SK-N-SH treated with all-trans-retinoic acid at 6 μM for 48 hours (cell line): ENCODE measurements at regions not wholly inside any gene's neighbourhood (a gene's known extent, or its start where the extent isn't known, plus 50 kb on each side); places are given as distances from the start of the nearest gene placed in this dataset.

ENCODE experiments used
- ATAC-seq: fragments of 200-7000 bp; cut with Tn5 transposase; 3 replicates; pipeline ENCODE4 v1.9.1; 2020; ENCODE audit warnings: mild to moderate bottlenecking, moderate library complexity
- ARNTL ChIP-seq: fragments of 450-650 bp; formaldehyde crosslinking; IDR thresholded peaks from 2 replicates; pipeline ENCODE4 v1.5.0; 2020; ENCODE audit warnings: low read depth, mild to moderate bottlenecking, moderate library complexity, borderline replicate concordance
- BACH2 ChIP-seq: fragments of 250-450 bp; sonication (Bioruptor Pico); IDR thresholded peaks from 2 replicates; pipeline ENCODE4 v1.9.0; 2021; ENCODE audit warnings: mild to moderate bottlenecking, borderline replicate concordance
- CSDC2 ChIP-seq: fragments of 250-450 bp; sonication (Bioruptor Pico); IDR thresholded peaks from 2 replicates; pipeline ENCODE4 v1.5.0; 2020; ENCODE audit warnings: mild to moderate bottlenecking, moderate library complexity
- ESRRG ChIP-seq: fragments of 250-450 bp; sonication (Bioruptor Pico); IDR thresholded peaks from 2 replicates; pipeline ENCODE4 v1.6.1; 2021; ENCODE audit warnings: mild to moderate bottlenecking
- GLIS3 ChIP-seq: fragments of 250-450 bp; sonication (Bioruptor Pico); IDR thresholded peaks from 2 replicates; pipeline ENCODE4 v1.5.0; 2020; ENCODE audit warnings: mild to moderate bottlenecking, moderate library complexity
- ISL1 ChIP-seq: fragments of 250-450 bp; sonication (Bioruptor Pico); IDR thresholded peaks from 2 replicates; pipeline ENCODE4 v2.1.2; 2022; ENCODE audit warnings: mild to moderate bottlenecking, moderate library complexity
- OSR1 ChIP-seq: fragments of 250-450 bp; sonication (Bioruptor Pico); IDR thresholded peaks from 2 replicates; pipeline ENCODE4 v1.8.0; 2022; ENCODE audit warnings: moderate library complexity, mild to moderate bottlenecking, inconsistent platforms
- PPARA ChIP-seq: fragments of 250-450 bp; sonication (Bioruptor Pico); IDR thresholded peaks from 2 replicates; pipeline ENCODE4 v1.5.0; 2020; ENCODE audit warnings: mild to moderate bottlenecking, borderline replicate concordance
- RARB ChIP-seq: fragments of 250-450 bp; sonication (Bioruptor Pico); IDR thresholded peaks from 2 replicates; pipeline ENCODE4 v1.8.0; 2021; ENCODE audit warnings: mild to moderate bottlenecking, moderate library complexity
- SNAI2 ChIP-seq: fragments of 250-450 bp; sonication (Bioruptor Pico); IDR thresholded peaks from 2 replicates; pipeline ENCODE4 v1.5.0; 2020; ENCODE audit warnings: mild to moderate bottlenecking, moderate library complexity
- TCF4 ChIP-seq: fragments of 250-450 bp; sonication (Bioruptor Pico); IDR thresholded peaks from 2 replicates; pipeline ENCODE4 v1.8.0; 2021; ENCODE audit warnings: mild to moderate bottlenecking, moderate library complexity, borderline replicate concordance
- TOX ChIP-seq: fragments of 250-450 bp; sonication (Bioruptor Pico); IDR thresholded peaks from 2 replicates; pipeline ENCODE4 v1.8.0; 2021; ENCODE audit warnings: mild to moderate bottlenecking, moderate library complexity, borderline replicate concordance
- ZC3H10 ChIP-seq: fragments of 250-450 bp; sonication (Bioruptor Pico); IDR thresholded peaks from 2 replicates; pipeline ENCODE4 v1.5.1; 2021; ENCODE audit warnings: mild to moderate bottlenecking, moderate library complexity
- ZFP3 ChIP-seq: fragments of 250-450 bp; sonication (Bioruptor Pico); IDR thresholded peaks from 2 replicates; pipeline ENCODE4 v1.5.0; 2020; ENCODE audit warnings: mild to moderate bottlenecking, moderate library complexity
- ZFP30 ChIP-seq: fragments of 450-650 bp; formaldehyde crosslinking; IDR thresholded peaks from 2 replicates; pipeline ENCODE4 v1.5.0; 2022; ENCODE audit warnings: mild to moderate bottlenecking, moderate library complexity
- ZNF565 ChIP-seq: fragments of 450-650 bp; formaldehyde crosslinking; conservative IDR thresholded peaks from 2 replicates; pipeline ENCODE4 v1.5.0; 2020; ENCODE audit warnings: low read depth, mild to moderate bottlenecking, moderate library complexity
- ZNF70 ChIP-seq: fragments of 450-650 bp; formaldehyde crosslinking; IDR thresholded peaks from 2 replicates; pipeline ENCODE4 v1.5.0; 2020; ENCODE audit warnings: mild to moderate bottlenecking, moderate library complexity
- ZNF8 ChIP-seq: fragments of 450-650 bp; formaldehyde crosslinking; IDR thresholded peaks from 2 replicates; pipeline ENCODE4 v1.5.0; 2020; ENCODE audit warnings: mild to moderate bottlenecking, moderate library complexity
- TF ChIP-seq, protein P1 (sequence below): fragments of 250-450 bp; sonication (Bioruptor Pico); IDR thresholded peaks from 2 replicates; pipeline ENCODE4 v1.5.1; 2021; ENCODE audit warnings: mild to moderate bottlenecking, moderate library complexity
- TF ChIP-seq, protein P2 (sequence below): fragments of 250-450 bp; sonication (Bioruptor Pico); IDR thresholded peaks from 2 replicates; pipeline ENCODE4 v1.8.0; 2021; ENCODE audit warnings: low read depth, mild to moderate bottlenecking, moderate library complexity, borderline replicate concordance
- TF ChIP-seq, protein P3 (sequence below): fragments of 250-450 bp; sonication (Bioruptor Pico); IDR thresholded peaks from 2 replicates; pipeline ENCODE4 v1.5.1; 2020; ENCODE audit warnings: low read depth, mild to moderate bottlenecking, moderate library complexity
- TF ChIP-seq, protein P4 (sequence below): fragments of 250-450 bp; sonication (Bioruptor Pico); IDR thresholded peaks from 2 replicates; pipeline ENCODE4 v1.8.0; 2020; ENCODE audit warnings: mild to moderate bottlenecking, moderate library complexity, borderline replicate concordance

DNA sequence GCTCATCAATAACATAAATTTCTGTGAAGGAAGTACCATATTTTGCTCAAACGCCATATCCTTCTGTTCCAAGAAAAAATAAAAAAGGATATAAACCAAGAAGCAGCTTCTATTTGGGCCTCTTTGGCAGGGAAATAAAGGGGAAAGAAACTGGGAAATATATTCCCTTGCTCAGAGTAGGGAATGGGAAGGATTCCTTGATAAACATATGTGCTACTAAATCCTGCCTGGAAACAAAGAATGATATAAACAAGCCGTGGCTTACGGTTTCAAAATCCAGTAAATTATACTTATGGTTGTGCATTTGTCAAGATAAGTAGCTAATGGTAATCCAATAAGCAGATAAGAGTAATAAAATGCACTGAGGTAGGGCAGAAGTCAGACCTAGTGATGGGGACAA is 481.6 kb downstream of the NTRK2 start:
- no peak for ATAC-seq
- TF ChIP-seq ISL1 (CRISPR knock-in tag), result no peak; the same call in 1 of the 2 replicates
- 0 out of 2 replicates have a peak, but pooled peaks have one; percentile 25 for TF ChIP-seq SNAI2 (CRISPR knock-in tag)
- TF ChIP-seq TCF4 (CRISPR knock-in tag), result 0 out of 2 replicates have a peak, but pooled peaks have one; percentile 27

DNA sequence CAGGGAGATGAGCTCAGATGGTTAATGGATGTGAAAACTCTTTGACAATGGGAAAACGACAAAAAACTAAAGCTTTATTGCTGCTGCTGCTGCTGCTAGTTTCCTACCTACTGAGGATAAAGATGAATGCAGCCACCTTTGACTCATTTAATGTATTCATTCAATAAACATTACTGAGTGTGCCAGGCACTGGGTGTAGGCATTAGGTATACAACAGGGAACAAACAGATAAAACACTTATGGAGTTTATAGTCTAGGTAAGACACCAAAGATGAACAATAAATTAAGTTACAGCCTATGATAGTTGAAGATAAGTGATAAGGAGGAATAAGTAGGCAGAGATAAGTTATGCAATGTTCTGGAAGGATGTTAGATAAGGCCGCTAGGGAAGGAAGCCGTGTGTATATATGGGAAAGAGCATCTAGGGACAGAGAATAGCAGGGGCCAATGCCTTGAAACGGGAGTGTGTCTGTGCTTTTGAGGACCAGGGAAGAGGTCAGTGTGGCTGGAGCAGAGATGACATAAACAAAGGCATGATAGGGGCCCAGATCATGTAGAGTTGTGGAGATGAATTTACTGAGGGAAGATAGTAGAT is 477.6 kb downstream of the NTRK2 start:
- TF ChIP-seq ZNF70 (CRISPR knock-in tag), result no peak
- no peak for ATAC-seq

DNA sequence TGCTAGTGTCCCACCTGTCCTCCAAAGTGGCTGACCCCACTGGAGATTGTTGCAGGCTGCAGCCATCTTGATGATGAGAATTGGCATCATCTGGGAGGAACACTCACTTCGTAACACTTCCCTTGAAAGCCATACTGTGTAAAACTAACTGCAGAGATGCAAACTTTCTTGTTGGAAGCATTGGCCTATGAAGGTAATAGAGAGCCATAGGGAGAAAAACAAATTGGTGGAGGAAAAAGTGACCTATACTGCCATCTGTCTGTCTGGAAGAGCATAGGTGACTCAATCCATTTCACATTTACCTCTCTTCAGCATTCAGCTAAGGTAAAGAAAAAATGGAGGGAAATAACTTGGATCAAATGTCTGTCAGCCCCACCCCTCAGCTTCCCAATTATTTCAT is 473.4 kb downstream of the NTRK2 start:
- TF ChIP-seq BACH2 (CRISPR knock-in tag) (no peak), CSDC2 (CRISPR knock-in tag) (no peak)
- ATAC-seq, result no peak

DNA sequence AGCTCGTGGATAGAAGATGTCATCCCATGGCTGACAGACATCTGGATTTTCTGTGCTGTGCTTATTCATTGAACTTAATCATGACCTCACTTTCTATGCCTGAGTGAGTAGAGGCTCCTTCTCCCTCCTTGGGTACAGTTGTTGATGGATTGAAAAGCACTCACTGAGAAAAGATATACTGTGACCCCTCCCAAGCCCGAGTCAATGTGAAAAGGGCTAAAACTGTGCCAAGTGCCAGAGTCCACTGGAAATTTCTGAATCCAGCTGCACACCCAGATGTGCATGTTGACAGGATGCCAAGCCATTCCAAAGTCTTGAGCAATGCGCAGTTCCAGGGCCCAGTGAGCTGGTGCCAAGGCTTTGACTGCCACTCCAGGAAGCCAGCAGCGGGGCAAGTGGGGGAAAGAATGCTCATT is 473.0 kb downstream of the NTRK2 start:
- no peak for ATAC-seq
- TF ChIP-seq PPARA (CRISPR knock-in tag) (no peak), GLIS3 (CRISPR knock-in tag) (no peak), ZFP3 (CRISPR knock-in tag) (no peak), TOX (CRISPR knock-in tag) (no peak), ZNF70 (CRISPR knock-in tag) (no peak), CSDC2 (CRISPR knock-in tag) (no peak), ZNF565 (CRISPR knock-in tag) (no peak), RARB (CRISPR knock-in tag) (no peak), ISL1 (CRISPR knock-in tag) (no peak), TCF4 (CRISPR knock-in tag) (no peak), ZC3H10 (CRISPR knock-in tag) (no peak)
- TF ChIP-seq, protein P1, sequence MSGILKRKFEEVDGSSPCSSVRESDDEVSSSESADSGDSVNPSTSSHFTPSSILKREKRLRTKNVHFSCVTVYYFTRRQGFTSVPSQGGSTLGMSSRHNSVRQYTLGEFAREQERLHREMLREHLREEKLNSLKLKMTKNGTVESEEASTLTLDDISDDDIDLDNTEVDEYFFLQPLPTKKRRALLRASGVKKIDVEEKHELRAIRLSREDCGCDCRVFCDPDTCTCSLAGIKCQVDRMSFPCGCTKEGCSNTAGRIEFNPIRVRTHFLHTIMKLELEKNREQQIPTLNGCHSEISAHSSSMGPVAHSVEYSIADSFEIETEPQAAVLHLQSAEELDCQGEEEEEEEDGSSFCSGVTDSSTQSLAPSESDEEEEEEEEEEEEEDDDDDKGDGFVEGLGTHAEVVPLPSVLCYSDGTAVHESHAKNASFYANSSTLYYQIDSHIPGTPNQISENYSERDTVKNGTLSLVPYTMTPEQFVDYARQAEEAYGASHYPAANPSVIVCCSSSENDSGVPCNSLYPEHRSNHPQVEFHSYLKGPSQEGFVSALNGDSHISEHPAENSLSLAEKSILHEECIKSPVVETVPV, result no peak
- TF ChIP-seq, protein P2, sequence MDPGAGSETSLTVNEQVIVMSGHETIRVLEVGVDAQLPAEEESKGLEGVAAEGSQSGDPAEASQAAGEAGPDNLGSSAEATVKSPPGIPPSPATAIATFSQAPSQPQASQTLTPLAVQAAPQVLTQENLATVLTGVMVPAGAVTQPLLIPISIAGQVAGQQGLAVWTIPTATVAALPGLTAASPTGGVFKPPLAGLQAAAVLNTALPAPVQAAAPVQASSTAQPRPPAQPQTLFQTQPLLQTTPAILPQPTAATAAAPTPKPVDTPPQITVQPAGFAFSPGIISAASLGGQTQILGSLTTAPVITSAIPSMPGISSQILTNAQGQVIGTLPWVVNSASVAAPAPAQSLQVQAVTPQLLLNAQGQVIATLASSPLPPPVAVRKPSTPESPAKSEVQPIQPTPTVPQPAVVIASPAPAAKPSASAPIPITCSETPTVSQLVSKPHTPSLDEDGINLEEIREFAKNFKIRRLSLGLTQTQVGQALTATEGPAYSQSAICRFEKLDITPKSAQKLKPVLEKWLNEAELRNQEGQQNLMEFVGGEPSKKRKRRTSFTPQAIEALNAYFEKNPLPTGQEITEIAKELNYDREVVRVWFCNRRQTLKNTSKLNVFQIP (CRISPR knock-in tag), result no peak
- TF ChIP-seq, protein P3, sequence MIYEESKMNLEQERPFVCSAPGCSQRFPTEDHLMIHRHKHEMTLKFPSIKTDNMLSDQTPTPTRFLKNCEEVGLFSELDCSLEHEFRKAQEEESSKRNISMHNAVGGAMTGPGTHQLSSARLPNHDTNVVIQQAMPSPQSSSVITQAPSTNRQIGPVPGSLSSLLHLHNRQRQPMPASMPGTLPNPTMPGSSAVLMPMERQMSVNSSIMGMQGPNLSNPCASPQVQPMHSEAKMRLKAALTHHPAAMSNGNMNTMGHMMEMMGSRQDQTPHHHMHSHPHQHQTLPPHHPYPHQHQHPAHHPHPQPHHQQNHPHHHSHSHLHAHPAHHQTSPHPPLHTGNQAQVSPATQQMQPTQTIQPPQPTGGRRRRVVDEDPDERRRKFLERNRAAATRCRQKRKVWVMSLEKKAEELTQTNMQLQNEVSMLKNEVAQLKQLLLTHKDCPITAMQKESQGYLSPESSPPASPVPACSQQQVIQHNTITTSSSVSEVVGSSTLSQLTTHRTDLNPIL (CRISPR knock-in tag), result no peak
- TF ChIP-seq, protein P4, sequence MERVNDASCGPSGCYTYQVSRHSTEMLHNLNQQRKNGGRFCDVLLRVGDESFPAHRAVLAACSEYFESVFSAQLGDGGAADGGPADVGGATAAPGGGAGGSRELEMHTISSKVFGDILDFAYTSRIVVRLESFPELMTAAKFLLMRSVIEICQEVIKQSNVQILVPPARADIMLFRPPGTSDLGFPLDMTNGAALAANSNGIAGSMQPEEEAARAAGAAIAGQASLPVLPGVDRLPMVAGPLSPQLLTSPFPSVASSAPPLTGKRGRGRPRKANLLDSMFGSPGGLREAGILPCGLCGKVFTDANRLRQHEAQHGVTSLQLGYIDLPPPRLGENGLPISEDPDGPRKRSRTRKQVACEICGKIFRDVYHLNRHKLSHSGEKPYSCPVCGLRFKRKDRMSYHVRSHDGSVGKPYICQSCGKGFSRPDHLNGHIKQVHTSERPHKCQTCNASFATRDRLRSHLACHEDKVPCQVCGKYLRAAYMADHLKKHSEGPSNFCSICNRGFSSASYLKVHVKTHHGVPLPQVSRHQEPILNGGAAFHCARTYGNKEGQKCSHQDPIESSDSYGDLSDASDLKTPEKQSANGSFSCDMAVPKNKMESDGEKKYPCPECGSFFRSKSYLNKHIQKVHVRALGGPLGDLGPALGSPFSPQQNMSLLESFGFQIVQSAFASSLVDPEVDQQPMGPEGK (CRISPR knock-in tag), result no peak

DNA sequence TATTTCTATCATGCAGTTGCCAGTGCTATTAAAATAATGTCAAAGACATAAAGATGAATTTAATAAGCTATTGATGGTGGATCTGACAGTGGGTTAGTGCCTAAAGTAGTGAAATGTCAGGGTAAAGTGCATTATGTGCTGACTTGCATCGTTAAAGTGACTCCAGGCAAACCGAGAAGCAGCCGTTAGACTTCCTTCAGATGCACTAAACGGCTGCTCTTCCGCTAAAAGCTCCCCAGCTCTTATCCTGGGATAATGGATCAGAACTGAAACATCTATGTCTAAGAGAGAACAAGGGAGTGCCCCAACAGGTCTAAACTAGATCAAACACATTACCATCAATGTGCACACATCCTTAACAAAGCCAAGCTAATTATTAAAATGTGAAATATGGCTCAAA is 468.2 kb downstream of the NTRK2 start:
- no peak for ATAC-seq
- TF ChIP-seq RARB (CRISPR knock-in tag) (no peak), OSR1 (CRISPR knock-in tag) (no peak), ESRRG (CRISPR knock-in tag) (no peak), GLIS3 (CRISPR knock-in tag) (no peak), CSDC2 (CRISPR knock-in tag) (no peak), ZNF565 (CRISPR knock-in tag) (no peak), PPARA (CRISPR knock-in tag) (no peak), ZFP30 (CRISPR knock-in tag) (no peak), ARNTL (no peak), ZC3H10 (CRISPR knock-in tag) (no peak), ZNF8 (no peak), TOX (CRISPR knock-in tag) (no peak), TCF4 (CRISPR knock-in tag) (no peak)
- TF ChIP-seq, protein P1, result no peak
- TF ChIP-seq, protein P2 (CRISPR knock-in tag), result no peak
- TF ChIP-seq, protein P3 (CRISPR knock-in tag), result no peak
